SK-N-DZ (cell line): ENCODE measurements at regions not wholly inside any gene's neighbourhood (a gene's known extent, or its start where the extent isn't known, plus 50 kb on each side); places are given as distances from the start of the nearest gene placed in this dataset.
"Not testable (repeated sequence)": the region's sequence is repeated elsewhere in the genome, so short reads cannot be mapped to it uniquely, and the experiment has no call there.

ENCODE experiments used
- DNase-seq: peaks from one replicate; pipeline ENCODE4 v3.0.0-alpha.2; 2015; ENCODE audit warnings: low spot score

GRCh38 chr14:106459971-106460730 lies 933.8 kb downstream of the TMEM121 start:
- peak; percentile 27 for DNase-seq

- DNase-seq = no peak
Observed at GRCh38 chr14:106460916-106461315, 934.5 kb downstream of the TMEM121 start.

GRCh38 chr14:106466483-106466882 lies 940.1 kb downstream of the TMEM121 start:
- not testable (repeated sequence) for DNase-seq

GRCh38 chr14:106468869-106469268 lies 942.5 kb downstream of the TMEM121 start:
- not testable (repeated sequence) for DNase-seq

GRCh38 chr14:106470028-106470427 lies 943.6 kb downstream of the TMEM121 start:
- DNase-seq = not testable (repeated sequence)

- DNase-seq = not testable (repeated sequence)
Observed at GRCh38 chr14:106474261-106475028, 948.1 kb downstream of the TMEM121 start.

DNA sequence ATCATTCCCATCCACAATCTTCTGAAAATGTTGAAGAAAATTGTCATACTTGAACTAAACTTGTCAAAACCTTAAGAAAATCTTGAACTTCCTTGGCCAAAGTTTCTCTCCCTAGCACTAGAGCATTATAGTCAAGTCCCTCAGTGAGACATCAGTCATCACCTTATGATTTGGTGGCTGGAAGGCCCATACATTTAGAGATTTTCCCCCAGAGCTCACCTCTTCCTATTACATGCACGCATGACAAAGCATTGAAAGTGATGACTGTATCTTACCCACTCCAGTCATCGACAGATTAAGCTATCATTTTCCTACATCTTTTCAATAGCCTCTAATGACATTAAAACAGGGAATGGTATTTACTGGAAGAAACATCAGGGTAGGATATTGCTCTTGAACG lies 948.8 kb downstream of the TMEM121 start:
- DNase-seq = not testable (repeated sequence)

- DNase-seq = not testable (repeated sequence)
Observed at GRCh38 chr14:106477600-106477999, 951.2 kb downstream of the TMEM121 start.

DNA sequence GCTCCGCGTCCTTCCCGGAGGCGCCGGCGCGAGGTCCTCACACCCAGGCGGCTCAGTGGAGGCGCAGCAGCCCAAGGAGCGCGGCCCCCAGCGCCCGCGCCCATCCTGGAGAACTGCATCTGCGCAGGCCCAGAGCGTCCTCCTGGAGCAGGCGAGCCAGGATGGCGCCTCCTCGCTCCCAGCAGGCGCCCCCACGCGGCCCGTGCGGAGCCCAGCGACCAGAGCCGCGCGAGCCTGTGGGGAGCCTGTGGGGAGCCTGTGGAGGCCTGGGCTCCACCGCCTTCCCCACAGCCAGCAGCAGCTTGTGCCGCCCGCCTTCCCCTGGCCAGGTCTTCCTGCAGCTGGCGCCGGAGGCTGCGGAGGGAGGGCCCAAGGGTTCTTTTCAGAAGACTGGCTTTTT lies 953.9 kb downstream of the TMEM121 start:
- not testable (repeated sequence) for DNase-seq

- not testable (repeated sequence) for DNase-seq
Observed at GRCh38 chr14:106482213-106482612, 955.8 kb downstream of the TMEM121 start.

- no peak for DNase-seq
Observed at GRCh38 chr14:106487600-106487999, 961.2 kb downstream of the TMEM121 start.

- no peak for DNase-seq
Observed at GRCh38 chr14:106488291-106488690, 961.9 kb downstream of the TMEM121 start.

DNA sequence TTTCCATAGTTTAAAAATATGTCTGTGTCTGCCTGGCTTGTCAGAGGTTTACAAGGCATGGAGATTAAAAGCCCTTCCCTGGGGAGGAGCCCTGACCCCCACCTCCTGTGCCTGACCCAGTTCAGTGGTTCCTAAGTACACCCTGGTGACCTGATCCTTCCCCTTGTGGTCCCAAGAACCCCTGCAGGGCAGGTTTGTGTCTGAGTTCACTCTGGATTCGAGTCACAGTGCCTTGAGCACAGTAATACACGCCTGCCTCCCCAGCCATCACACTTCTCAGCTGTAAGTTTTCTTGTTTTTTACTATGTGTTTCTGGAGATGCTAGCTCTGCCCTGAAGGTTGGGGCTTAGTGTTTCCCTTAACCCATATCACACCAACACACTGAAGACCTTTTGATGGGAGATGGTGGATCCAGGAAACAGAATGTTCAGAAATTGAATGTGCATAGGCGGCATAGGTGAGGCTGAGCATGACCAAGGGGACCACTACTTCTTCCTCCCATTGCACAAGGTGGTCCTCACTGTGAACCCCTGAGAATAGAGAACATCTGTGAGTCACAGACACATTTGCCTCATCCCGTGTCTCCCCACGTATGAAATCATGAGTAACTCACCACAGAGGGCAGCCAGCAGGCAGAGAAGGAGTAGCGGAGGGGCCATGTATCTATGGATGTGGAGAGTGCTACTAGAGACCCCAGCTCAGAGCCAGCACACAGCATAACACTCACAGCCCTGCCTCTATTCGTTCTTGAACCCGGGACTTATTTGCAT lies 962.9 kb downstream of the TMEM121 start:
- no peak for DNase-seq

DNA sequence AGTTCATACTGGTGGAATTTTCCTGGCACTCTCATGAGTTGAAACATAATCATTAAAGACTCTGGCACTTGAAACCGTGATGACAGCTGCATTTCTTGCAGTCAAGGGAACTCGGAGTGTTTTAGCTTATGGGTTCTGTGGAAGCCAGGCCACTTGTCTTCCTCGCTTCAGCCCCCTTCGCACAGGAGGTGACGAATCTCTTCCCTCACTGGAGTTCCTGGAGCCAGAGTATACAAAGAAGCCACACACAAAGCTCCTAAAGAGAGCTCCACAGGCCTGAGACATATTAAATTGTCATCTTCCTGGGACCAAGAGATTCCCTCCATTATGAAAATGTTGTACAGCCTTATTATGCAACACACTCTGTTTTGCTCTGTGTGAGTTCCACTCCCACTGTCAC lies 964.1 kb downstream of the TMEM121 start:
- DNase-seq = no peak

DNA sequence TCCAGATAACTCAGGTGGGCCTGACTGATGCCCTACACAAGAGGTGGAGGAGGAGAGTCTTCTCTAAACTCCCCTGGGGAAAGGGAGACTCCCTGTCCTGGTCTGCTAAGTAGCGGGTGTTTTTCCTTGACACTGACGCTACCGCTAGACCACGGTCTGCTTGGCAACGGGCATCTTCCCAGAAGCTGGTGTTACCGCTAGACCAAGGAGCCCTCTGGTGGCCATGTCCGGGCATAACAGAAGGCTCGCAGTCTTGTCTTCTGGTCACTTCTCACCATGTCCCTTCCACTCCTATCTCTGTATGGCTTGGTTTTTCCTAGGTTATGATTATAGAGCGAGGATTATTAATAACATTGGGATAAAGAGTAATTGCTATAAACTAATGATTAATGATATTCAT lies 965.5 kb downstream of the TMEM121 start:
- DNase-seq = peak; percentile 2

DNA sequence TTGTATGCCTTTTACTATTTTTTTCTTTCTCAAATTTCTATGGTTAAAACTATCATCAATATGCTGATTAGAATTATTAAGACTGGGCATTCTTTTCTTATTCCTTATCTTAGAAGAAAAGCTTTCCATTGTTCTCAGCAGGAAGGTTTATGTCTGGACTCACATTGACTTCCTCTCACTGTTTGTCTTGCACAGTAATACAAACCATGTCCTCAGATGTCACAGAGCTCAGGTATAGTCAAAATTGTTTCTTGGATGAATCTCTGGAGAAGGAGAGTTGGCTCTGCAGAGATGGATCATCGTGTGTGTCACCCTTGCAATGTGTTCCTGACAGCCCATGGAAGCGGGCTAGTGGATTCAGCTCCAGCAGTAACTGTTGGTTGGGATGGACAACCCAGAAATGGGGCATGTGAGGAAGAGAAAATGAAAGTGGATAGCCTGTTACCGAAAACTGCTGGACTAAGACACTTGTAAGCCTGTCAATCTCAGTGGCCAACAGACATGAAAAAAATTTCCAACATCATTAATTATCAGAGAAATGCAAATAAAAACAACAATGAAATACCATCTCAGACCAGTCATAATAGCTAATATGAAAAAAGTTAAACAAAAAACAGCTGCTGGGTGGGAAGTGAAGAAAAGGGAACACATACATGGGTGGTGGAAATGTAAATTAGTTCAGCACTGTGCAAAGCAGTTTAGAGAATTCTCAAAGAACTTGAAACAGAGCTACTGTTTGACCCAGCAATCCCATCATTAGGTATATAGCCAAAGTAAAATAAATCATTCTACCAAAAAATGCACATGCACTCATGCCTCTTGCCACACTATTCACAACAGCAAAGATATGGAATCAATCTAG lies 967.8 kb downstream of the TMEM121 start:
- no peak for DNase-seq

- DNase-seq = no peak
Observed at GRCh38 chr14:106500571-106500970, 974.2 kb downstream of the TMEM121 start.

- DNase-seq = no peak
Observed at GRCh38 chr14:106501898-106502297, 975.5 kb downstream of the TMEM121 start.

DNA sequence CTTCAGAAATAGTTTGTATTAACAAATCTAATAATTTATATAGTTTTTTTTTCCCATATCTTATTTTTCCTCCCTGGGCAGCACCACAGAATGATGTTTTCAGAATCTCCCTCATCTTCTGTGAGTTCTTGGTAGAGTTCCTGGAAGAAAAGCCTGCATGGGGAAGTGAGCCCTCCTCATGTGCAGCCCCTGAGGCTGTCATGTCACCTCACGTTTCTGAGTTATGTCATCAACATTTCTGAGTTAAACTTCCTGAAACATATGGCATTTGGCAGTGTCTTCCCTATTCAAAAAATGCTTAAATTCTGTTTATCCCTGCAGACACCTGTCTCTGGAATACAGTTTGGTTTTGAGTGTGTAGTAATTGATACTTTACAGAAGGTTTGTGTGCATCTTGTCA lies 979.0 kb downstream of the TMEM121 start:
- no peak for DNase-seq

DNA sequence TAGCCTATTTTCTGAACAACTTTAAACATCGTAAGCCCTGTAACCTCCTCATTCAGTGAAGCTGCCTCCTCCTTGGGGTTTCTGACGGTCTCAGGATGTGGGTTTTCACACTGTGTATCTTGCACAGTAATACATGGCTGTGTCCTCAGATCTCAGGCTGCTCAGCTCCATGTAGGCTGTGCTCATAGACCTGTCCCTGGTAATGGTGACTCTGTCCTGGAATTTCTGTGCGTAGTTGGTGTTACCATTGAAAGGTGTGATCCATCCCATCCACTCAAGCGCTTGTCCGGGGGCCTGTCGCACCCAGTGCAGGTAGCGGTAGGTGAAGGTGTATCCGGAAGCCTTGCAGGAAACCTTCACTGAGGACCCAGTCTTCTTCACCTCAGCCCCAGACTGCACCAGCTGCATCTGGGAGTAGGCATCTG lies 980.5 kb downstream of the TMEM121 start:
- DNase-seq = no peak

GRCh38 chr14:106507354-106507753 lies 981.0 kb downstream of the TMEM121 start:
- no peak for DNase-seq
